Epidermal melanocyte (primary cell): ENCODE measurements at regions not wholly inside any gene's neighbourhood (a gene's known extent, or its start where the extent isn't known, plus 50 kb on each side); places are given as distances from the start of the nearest gene placed in this dataset.
"Not testable (repeated sequence)": the region's sequence is repeated elsewhere in the genome, so short reads cannot be mapped to it uniquely, and the experiment has no call there.

Experiments used
- DNase-seq: peaks from one replicate; pipeline ENCODE4 v3.0.0; 2011; ENCODE audit warnings: low spot score; ENCODE audit not compliant: insufficient read length

- DNase-seq = no peak
Measured at GRCh38 chr2:3037196-3038194, 340.1 kb downstream of the EIPR1 start.

GRCh38 chr2:3036432-3037125 is 341.0 kb downstream of the EIPR1 start:
- DNase-seq = no peak

GRCh38 chr2:3035385-3036050 is 342.1 kb downstream of the EIPR1 start:
- DNase-seq = no peak

GRCh38 chr2:3034856-3035255 is 342.8 kb downstream of the EIPR1 start:
- no peak for DNase-seq

GRCh38 chr2:3034396-3034795 is 343.2 kb downstream of the EIPR1 start:
- no peak for DNase-seq

GRCh38 chr2:3033315-3033714 is 344.3 kb downstream of the EIPR1 start:
- DNase-seq = no peak

- not testable (repeated sequence) for DNase-seq
Measured at GRCh38 chr2:3030791-3031190, 346.8 kb downstream of the EIPR1 start.

GRCh38 chr2:3025984-3026383 is 351.6 kb downstream of the EIPR1 start:
- no peak for DNase-seq

- no peak for DNase-seq
Measured at GRCh38 chr2:3025261-3025660, 352.4 kb downstream of the EIPR1 start.

- DNase-seq = no peak
Measured at GRCh38 chr2:3024401-3024935, 353.1 kb downstream of the EIPR1 start.

- DNase-seq = no peak
Measured at GRCh38 chr2:3023531-3023930, 354.1 kb downstream of the EIPR1 start.

- no peak for DNase-seq
Measured at GRCh38 chr2:3022841-3023372, 354.7 kb downstream of the EIPR1 start.

GRCh38 chr2:3021720-3022119 is 355.9 kb downstream of the EIPR1 start:
- no peak for DNase-seq

- DNase-seq = no peak
Measured at GRCh38 chr2:3010001-3010400, 367.6 kb downstream of the EIPR1 start.

GRCh38 chr2:3009483-3009882 is 368.1 kb downstream of the EIPR1 start:
- DNase-seq = no peak

- no peak for DNase-seq
Measured at GRCh38 chr2:3009005-3009404, 368.6 kb downstream of the EIPR1 start.

GRCh38 chr2:3008561-3008960 is 369.1 kb downstream of the EIPR1 start:
- DNase-seq = no peak

- DNase-seq = no peak
Measured at GRCh38 chr2:3007135-3007534, 370.5 kb downstream of the EIPR1 start.

GRCh38 chr2:3005859-3006501 is 371.6 kb downstream of the EIPR1 start:
- DNase-seq = no peak

- peak; percentile 40 for DNase-seq
Measured at GRCh38 chr2:3001615-3002560, 375.7 kb downstream of the EIPR1 start.
